Spleen (tissue), 7 donors: ENCODE measurements at regions not wholly inside any gene's neighbourhood (a gene's known extent, or its start where the extent isn't known, plus 50 kb on each side); places are given as distances from the start of the nearest gene placed in this dataset.

ENCODE experiments used
- POLR2A ChIP-seq, 3 donors: fragments of 450-650 bp; IDR thresholded peaks; one replicate each; pipeline ENCODE4 v1.5.1; 2017; ENCODE audit warnings: antibody characterized with exemption in 3 of 3, mild to moderate bottlenecking in 1 of 3
- POLR2AphosphoS5 ChIP-seq, 3 donors: sonication (generic); formaldehyde crosslinking; IDR thresholded peaks; one replicate each; pipeline ENCODE4 v1.5.1; 2017; ENCODE audit warnings: antibody characterized with exemption in 3 of 3
- TF ChIP-seq, protein P1 (sequence below), 11 experiments: fragments of 200-600 bp in 7 of 11; fragments of 450-650 bp in 4 of 11; sonication (generic) in 4 of 11; IDR thresholded peaks in 8 of 11; conservative IDR thresholded peaks in 3 of 11; 1 replicate in 7 of 11; 2 replicates in 4 of 11; pipeline versions ENCODE4 v1.4.0 to v1.8.0; 2016 to 2021; ENCODE audit warnings: antibody characterized with exemption in 11 of 11, inconsistent platforms in 4 of 11, mild to moderate bottlenecking in 1 of 11
- donor health status: DM: no; HTN: no; CAD: no; lungs with moderate emphysema.
- donor health status: DM: no; HTN: no; CAD: no.
- donor health status: DM: no; HTN: no; CAD: no.

DNA sequence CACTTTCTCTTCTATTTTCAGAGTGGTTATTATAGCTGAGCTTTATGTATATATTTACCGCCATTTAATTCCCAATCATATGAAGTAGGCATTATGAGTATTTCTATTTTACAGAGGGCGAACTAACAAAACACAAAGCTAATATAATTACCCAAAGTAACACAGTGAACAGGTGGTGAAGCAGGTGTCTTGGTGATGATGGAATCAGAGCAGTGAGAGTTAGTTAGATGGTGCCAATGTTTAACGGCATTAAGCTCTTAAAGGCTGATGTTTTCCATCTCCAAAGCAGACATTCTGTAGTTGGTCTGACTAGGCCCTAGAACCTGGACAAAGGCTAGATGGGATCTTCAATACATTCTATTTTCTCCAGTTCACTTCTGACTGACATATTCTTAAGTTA lies 551.1 kb upstream of the SYNCRIP start:
- TF ChIP-seq, protein P1, sequence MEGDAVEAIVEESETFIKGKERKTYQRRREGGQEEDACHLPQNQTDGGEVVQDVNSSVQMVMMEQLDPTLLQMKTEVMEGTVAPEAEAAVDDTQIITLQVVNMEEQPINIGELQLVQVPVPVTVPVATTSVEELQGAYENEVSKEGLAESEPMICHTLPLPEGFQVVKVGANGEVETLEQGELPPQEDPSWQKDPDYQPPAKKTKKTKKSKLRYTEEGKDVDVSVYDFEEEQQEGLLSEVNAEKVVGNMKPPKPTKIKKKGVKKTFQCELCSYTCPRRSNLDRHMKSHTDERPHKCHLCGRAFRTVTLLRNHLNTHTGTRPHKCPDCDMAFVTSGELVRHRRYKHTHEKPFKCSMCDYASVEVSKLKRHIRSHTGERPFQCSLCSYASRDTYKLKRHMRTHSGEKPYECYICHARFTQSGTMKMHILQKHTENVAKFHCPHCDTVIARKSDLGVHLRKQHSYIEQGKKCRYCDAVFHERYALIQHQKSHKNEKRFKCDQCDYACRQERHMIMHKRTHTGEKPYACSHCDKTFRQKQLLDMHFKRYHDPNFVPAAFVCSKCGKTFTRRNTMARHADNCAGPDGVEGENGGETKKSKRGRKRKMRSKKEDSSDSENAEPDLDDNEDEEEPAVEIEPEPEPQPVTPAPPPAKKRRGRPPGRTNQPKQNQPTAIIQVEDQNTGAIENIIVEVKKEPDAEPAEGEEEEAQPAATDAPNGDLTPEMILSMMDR (IDR thresholded peaks at IDR 0.05 in 8 of 11, conservative IDR thresholded peaks at IDR 0.05 in 3 of 11), result no peak
- TF ChIP-seq POLR2AphosphoS5 (IDR thresholded peaks at IDR 0.05) (no peak), POLR2A (IDR thresholded peaks at IDR 0.05) (no peak)
